Limb (tissue), 2 donors: ENCODE measurements at regions not wholly inside any gene's neighbourhood (a gene's known extent, or its start where the extent isn't known, plus 50 kb on each side); places are given as distances from the start of the nearest gene placed in this dataset.
"Not testable (repeated sequence)": the region's sequence is repeated elsewhere in the genome, so short reads cannot be mapped to it uniquely, and the experiment has no call there.

Source experiments
- DNase-seq, 2 donors: peaks; one replicate each; pipeline ENCODE4 v3.0.0-alpha.2; 2016; ENCODE audit errors: extremely low spot score in 2 of 2

DNA sequence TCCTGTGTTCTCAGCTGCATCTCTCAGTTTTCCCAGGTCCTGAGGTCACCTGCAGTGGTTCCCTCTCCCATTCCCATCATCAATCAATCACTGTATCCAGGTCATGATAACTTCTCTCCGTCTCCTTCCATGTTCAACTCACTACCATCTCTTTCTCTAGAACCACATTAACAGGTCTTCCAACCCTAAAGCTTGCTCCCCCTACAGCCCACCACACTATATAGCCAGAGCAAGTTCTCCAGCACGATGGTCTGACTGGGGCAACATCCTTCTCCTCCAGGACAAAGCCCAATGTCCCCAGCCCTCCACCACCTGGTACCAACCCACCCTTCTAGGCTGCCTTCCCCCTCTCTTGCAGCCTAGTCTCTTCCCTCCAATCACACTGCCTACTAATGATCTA lies 241.6 kb downstream of the CDK5RAP2 start:
- DNase-seq, result no peak

DNA sequence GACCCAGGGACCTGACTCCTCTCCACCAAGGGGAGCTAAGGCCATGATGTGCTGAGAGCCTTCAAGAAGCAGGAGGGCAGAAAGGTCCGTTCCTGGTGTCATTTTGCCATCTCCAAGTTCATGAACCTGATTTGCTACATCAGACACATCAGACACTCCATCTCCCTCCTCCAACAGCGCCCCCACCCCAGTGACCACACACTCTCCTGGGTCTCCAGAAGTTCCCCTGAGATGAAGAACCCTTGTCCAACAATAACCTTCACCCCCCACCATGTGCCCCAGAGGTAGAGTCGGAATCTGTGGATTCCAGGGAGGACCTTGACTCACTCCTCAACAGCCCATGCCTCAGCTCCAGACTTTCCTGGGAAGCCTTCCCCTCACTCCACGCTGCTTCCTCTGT lies 242.8 kb downstream of the CDK5RAP2 start:
- DNase-seq, result no peak

DNA sequence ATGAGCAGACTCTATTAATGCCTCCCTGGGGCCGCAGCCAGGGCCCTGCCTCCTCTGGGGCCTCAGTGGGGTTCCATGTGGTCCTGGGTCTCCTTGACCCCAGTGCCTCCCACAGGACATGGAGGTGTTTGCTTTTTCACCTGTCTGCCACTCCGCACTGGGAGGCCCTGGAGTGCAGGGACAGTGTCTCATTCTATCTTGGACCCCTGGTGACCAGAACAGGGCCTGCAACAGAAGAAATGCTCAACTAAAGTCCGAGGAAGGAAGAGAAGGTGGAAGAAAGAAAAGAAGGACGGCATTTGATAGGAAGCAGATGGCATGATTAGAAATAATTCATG lies 243.2 kb downstream of the CDK5RAP2 start:
- no peak for DNase-seq

GRCh38 chr9:120336021-120336752 lies 243.8 kb downstream of the CDK5RAP2 start:
- no peak for DNase-seq

GRCh38 chr9:120331913-120332312 lies 248.1 kb downstream of the CDK5RAP2 start:
- DNase-seq, result no peak

DNA sequence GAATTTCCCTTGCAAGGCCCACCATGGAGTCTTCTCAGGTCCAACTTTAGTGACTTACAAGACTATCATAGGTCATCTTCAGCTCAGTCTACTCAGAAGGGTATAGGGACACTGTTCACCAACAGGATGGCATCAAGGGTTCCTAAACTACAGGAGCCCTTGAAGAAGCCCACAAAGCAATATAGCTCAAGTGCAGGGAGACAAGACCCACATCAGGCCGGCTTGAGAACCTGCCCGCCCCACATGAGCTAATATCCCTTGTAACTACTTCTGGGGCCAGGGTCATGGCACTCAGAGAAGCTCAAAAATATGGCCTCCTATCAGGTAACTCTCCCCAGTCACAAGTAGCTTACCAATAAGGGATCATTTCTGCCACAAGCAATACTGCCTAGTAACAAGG lies 249.9 kb downstream of the CDK5RAP2 start:
- no peak for DNase-seq

DNA sequence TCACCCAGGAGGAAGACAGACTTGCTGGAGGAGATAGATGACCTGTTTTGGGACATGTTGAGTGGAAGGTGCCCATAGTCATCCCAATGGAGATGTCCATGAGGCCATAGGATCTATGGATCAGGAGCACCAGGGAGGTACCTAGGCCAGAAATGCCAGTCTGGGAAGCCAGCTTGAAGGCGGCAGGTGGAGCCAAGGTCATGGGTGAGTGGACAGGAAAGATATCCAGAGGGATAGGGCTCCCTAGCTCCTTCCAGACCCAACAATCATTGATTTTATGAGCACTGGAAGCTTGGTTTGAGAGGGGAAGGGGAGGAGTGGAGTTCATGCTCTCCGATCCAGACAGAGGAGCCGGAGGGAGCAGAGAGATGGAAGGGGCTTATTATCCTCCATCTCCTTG lies 252.6 kb downstream of the CDK5RAP2 start:
- DNase-seq, result no peak

DNA sequence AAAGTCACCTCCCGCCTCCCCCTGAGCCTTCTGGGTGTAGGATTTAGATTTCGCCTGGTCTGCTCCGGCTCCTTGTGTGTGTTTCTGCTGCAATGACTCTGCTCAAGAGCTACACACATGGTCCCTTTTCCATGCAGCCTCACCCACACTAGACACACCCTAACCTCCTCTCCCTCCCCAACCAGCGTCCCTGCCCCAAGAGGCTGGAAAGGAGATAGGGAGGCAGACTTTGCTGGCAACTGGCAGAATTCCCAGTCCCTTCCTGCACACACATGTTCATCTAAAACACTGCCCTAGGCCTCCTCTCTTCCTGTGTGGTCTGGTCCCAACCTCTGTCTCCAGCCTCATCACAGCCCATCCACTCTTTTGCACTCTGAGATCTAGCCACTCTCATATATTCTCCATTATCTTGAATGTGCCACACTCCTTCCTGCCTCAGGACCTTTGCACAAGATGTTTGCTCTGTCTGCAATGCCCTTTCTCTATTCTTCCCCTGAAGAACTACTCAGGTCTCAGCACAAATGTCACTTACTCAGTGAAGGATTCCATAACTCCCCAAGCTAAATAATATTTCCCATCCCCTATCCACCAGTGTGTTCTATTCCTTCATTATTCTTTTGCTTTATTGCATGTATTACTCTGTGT lies 253.8 kb downstream of the CDK5RAP2 start:
- no peak for DNase-seq

DNA sequence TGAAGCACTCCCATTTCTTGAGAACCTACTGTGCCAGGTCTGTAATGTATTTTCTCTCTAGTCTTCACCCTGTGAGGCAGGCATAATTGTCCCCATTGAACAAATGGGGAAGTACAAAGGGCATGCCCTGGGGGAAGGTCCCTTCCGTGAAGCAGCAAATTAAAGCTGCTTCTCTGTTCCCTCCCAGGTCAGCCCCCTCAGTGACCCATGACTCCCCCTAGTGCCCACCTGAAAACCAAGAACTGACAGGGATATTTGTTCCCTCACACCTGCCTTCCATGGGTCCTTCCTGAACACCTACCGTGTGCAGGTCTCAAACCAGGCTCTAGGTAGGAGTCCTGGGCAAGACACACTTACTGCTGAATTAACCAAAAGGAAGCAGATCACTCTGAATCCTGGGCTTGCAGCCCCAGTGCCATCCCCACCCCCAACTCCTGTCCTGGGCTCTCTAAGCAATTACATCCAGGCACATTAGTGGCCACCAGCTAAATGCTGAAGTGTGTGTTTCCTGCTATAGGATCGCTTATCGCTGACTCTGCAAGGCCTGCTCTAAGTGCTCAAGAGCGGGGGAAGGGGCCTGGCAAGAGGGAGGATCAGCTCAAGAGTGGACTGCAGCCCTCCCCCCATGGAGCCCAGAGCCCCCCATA lies 254.8 kb downstream of the CDK5RAP2 start:
- no peak for DNase-seq

DNA sequence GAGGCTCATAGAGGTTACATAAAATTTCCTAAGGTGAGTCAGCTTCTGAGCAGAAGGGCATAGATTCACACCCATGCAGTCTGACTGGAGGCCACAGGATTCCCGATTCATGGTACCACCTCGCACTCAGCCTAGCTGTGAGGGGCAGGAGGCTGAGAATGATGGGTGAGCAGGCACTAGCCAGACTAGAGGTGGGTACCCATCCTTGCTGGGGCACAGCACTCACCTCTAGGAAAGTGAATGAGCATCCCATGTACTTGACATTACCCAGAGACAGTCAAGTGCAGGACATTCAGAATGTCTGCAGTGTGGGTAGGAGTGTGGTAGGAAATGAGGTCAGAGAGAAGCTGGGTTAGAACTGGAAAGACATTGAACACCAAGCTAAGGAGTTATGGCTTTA lies 255.5 kb downstream of the CDK5RAP2 start:
- no peak for DNase-seq

DNA sequence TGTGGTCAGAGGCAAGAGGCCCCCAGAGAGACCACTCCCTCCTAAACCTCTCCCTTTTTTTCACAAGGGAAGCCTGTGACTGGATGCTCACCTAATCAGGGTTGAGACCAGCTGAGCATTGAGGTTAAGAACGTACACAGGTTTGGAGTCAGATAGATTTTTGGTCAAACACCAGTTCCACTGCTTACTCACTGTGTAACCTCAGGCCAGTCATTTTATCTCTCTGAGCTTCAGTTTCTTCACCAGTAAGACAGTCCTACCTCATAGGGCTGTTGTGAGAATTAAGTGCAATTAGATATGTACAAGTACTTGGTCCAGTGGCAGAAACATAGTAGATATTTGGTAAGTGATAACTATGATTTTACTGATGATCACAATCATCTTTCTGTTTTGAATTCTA lies 256.8 kb downstream of the CDK5RAP2 start:
- no peak for DNase-seq

- no peak for DNase-seq
Measured at GRCh38 chr9:120319452-120319851, 260.5 kb downstream of the CDK5RAP2 start.

GRCh38 chr9:120315154-120315553 lies 264.8 kb downstream of the CDK5RAP2 start:
- no peak for DNase-seq

DNA sequence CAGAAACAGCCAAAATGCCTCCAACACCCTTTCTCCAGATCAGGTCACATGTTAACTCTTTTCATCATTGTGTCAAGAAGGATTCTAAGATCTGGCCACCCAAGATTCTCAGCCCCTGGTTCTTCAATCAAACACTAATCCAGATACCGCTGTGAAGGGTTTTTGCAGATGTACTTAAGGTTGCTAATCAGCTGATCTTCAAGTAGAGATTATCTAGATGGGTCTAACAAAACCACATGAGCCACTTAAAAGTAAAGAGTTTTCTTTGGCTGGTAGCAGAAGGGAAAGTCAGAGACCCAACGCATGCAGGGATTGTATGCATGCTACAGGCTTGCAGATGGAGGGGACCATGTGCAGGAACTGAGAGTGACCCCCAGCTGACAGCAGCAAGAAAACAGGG lies 267.9 kb downstream of the CDK5RAP2 start:
- no peak for DNase-seq

DNA sequence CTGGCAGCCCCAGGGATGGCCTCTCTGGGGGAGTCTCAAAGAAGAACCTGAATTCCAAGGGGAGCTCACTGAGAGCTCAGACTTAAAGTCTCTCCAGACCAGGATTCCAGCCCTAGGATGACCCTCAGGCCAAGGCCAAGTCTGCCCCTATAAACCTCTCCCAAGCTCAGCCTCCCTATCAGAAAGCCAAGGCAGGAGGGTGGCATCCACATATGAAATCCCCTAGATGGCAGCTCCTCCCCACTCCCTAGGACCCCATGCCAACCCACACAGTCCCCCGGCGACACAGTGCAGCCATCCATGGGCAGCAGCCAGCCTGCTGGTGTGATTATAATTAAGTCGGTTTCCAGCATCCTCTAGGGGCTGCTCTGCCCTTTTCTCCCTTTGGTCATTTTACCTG lies 269.9 kb downstream of the CDK5RAP2 start:
- DNase-seq, result no peak

DNA sequence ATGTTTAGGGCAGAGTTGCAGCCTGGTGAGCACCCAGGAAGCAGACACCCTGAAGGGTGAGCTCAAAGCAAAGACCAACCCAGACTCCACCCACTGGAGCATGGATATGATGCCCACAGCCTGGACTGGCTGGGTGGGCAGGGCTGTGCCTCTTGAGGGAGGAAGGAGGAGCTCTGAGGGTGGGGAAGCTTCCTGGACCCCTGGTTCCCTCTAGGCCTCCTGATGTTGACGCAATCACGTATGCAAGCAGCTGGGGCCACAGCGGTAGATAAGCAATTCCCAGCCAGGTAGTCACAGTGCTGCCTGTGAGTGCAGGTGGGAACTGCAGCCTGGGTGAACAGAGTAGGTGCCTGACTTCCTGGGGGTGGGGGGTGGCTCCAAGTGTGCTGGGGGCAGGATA lies 271.5 kb downstream of the CDK5RAP2 start:
- no peak for DNase-seq

DNA sequence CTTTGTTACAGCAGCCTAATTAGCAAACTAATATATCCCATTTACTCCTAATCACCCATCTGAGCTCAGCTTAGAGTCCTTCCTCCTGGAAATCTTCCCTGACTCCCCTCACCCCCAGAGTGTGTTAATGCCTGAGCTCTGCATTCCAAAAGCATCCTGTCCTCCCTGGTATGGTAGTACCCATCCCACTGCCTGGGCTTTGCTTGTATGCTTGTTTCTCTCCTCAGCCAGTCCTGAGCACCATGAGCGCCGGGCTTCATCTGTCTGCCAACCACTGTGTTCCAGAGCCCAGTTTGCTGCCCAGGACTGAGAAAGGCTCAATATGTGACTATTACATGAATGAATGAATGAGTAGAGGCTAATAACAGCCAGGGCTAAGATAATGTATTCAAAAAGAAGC lies 272.4 kb downstream of the CDK5RAP2 start:
- DNase-seq, result no peak

GRCh38 chr9:120306561-120306960 lies 273.4 kb downstream of the CDK5RAP2 start:
- no peak for DNase-seq

DNA sequence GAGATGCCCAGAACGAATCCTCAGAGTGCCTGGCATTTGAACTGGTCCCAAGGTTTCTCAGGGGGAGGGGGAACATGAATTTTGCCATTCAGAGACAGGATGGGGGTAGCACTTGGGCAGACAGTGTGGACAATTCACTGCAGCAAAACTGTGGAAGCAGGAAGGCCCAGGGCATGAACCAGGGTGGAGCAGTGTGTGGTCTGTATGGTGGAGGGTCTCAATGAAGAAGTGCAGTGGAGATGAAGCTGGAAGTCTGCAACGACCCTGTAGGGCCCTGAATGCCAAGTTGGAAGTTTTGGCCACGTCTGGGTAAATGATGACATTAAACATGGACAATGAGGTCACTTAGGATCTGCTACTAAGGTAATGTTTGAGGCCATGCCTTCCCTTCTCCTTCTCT lies 273.9 kb downstream of the CDK5RAP2 start:
- no peak for DNase-seq

- not testable (repeated sequence) for DNase-seq
Measured at GRCh38 chr9:120304896-120305295, 275.1 kb downstream of the CDK5RAP2 start.

GRCh38 chr9:120303519-120303918 lies 276.4 kb downstream of the CDK5RAP2 start:
- no peak for DNase-seq

DNA sequence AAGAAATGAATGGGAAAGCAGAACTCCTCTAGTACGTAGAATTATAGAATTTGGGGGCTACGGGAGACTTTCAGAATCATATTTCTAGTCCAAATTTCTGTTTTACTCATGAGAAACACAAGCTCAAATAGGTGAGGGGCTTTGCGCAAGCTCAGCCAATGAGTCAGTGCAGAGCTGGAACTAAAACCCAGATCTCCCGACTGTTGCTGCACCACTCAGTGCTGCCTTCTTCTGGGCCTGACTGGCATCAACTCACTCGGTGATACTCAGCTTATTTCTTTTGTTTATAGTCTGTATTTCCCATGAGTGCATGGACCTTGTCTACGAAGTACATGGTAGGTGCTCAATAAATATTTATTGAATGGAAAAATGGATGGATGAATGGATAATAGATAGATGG lies 280.2 kb downstream of the CDK5RAP2 start:
- DNase-seq, result no peak

GRCh38 chr9:120294003-120294402 lies 286.0 kb downstream of the CDK5RAP2 start:
- no peak for DNase-seq
